Non-pigmented ciliary epithelial cell (primary cell): ENCODE measurements at regions not wholly inside any gene's neighbourhood (a gene's known extent, or its start where the extent isn't known, plus 50 kb on each side); places are given as distances from the start of the nearest gene placed in this dataset.
"Not testable (repeated sequence)": the region's sequence is repeated elsewhere in the genome, so short reads cannot be mapped to it uniquely, and the experiment has no call there.

Source experiments
- DNase-seq: peaks from one replicate; pipeline ENCODE4 v3.0.0-alpha.2; 2010; ENCODE audit warnings: low read depth

DNA sequence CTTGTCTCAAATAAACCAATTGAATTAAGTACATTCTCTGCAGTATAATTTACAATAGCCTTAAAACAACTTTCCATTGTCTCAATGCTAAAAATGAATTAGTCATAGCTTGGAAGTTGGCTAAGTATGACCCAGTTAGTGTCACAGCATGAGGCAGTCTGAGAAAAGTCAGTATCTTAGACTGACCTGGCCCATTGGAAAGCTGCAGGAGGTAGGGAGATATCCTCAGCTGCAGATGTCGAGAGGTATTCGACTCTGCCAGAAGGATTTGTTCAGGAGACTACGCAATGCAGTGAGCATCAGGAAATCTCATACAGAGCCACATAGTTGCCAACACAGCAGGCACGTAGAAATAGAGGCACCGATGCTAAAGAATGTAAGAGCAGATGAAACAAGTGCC lies 350.9 kb upstream of the NRSN1 start:
- peak; percentile 31 for DNase-seq

GRCh38 chr6:23783901-23784300 lies 342.1 kb upstream of the NRSN1 start:
- no peak for DNase-seq

DNA sequence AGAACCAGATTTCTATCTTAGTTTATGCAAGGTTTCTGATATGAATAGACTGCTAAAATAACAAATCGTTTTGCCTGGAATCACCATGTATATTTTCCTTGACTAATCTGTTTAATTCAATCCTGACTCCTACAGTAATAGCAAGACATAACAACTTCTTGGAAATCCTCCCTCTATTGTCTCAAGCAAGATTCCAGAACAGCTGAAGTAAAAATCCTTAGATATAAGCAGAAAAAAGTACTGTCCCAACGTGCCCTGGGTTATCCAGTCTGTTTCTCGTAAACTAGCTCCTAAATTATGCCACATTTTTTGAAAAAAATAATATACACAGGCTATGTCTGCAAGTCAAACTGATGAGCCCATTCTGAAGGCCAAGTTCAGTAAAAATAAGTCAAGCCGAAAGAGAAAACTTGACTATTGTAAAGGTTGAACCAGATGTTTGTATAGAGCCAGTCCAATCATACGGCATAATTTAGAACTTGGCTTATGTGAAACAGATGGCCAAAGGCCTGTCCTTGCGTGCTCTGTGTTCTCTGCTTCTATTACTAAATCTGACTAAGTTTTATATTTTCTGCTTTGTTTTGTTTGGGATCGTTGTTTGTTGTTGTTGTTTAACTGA lies 341.6 kb upstream of the NRSN1 start:
- no peak for DNase-seq

DNA sequence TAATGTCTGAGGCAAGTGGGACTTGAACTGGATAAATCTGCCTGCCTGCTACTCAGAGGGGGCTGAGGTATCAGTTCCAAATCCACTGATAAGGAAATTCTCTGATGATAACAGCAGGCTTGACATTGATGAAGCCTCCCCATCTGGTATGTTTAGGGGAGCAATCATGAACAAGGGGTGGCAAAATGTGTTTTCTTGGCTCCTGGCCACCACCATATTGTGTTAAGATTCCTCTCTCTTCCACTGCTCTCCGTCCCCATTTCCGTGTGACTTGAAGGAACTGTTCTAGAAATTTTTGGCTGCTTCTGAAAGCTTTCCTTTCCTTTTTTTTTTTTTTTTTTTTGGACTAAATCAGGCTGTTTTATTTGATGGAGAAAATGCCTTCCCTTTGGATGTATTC lies 335.3 kb upstream of the NRSN1 start:
- no peak for DNase-seq

DNA sequence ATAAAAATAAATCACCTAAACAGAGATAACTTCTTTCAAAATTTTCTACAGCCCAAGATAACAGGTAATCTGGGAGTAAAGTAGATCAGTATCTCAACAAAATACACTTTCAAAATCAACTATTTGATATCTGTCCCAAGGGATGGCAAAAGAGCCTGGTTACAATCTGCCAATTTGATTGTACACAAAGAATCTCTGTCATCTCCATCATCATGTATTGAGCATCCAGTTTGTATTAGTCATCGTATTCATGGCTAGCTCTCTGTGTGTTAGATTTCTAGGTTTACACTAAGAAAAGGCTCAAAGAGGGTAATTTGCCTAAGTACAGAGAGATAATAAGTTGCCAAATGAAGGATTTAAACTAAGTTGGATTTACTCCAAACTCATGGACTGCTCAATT lies 329.0 kb upstream of the NRSN1 start:
- no peak for DNase-seq

DNA sequence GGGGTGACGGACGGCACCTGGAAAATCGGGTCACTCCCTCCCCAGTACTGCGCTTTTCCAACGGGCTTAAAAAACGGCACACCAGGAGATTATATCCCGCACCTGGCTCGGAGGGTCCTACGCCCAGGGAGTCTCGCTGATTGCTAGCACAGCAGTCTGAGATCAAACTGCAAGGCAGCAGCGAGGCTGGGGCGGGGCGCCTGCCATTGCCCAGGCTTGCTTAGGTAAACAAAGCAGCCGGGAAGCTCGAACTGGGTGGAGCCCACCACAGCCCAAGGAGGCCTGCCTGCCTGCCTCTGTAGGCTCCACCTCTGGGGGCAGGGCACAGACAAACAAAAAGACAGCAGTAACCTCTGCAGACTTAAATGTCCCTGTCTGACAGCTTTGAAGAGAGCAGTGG lies 321.7 kb upstream of the NRSN1 start:
- not testable (repeated sequence) for DNase-seq

DNA sequence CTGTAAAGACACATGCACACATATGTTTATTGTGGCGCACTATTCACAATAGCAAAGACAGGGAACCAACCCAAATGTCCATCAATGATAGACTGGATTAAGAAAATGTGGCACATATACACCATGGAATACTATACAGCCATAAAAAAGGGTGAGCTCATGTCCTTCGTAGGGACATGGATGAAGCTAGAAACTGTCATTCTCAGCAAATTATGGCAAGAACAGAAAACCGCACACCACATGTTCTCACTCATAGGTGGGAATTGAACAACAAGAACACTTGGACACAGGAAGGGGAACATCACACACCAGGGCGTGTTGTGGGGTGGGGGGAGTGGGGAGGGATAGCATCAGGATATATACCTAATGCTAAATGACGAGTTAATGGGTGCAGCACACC lies 304.9 kb upstream of the NRSN1 start:
- not testable (repeated sequence) for DNase-seq

DNA sequence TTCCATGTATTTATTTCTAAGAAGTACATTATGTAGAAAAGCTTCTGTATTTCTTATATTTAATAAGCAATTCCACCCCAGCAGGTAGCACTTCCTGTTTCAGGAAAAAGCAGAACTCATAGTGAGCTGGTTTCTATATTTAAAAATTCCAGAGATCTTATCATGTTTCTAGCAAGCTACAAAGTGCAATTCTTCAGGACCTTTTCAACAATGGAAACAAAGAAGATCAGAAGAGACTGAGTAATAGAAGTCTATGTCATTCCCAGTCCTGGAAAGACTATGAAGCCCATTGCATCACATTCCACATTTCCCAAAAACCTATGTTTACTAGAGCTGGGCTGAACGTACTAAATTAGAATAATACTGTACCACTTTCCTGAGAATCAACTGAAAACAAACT lies 302.6 kb upstream of the NRSN1 start:
- DNase-seq: peak; percentile 2

DNA sequence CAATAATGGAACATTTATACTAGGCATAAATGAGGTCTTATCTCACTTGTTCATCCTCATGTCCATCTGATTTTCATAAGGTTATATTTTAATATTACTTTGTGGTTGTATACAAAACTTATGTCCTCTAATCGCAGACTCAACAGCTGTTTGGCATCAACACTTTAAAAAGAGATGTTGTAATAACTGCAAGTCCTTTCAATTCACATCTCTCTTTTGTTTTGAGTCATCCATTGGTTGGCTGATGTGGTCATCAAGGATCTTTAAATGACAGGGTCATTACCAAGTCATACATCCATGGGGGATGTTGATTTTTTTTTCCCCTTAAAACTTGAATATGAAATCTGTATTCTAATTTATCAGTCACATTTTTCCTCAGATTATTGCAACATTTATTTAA lies 299.4 kb upstream of the NRSN1 start:
- no peak for DNase-seq

DNA sequence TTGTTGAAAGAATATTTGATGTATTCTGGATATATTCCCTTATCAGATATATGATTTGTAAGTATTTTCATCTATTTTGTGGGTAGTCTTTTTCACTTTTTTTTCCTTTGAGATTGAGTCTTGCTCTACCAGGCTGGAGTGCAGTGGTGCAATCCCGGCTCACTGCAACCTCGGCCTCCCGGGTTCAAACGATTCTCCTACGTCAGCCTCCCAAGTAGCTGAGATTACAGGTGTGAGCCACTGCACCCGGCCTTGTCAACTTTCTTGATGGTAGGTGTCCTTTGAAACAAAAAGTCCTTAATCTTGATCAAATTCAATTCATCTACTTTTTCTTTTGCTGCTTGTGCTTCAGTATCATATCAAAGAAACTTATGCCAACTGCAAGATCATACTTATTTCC lies 297.2 kb upstream of the NRSN1 start:
- no peak for DNase-seq

DNA sequence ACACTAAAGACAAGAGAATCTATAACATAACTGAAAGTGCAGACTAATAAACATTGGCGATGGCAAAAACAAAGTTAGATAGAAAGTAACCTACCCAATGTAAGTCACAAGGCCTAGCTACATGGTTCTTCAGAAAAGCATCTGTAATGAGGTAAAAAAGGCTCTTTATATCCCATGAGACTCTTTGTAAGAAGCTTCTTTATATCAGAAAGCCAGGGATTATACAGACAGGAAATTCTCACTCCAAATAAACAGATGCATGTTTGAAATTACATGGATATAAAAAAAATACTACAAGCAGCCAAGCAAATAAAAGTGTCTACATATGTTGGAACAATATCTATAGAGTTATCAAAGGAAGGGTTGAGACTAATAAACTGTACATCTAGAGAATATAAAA lies 284.9 kb upstream of the NRSN1 start:
- no peak for DNase-seq

DNA sequence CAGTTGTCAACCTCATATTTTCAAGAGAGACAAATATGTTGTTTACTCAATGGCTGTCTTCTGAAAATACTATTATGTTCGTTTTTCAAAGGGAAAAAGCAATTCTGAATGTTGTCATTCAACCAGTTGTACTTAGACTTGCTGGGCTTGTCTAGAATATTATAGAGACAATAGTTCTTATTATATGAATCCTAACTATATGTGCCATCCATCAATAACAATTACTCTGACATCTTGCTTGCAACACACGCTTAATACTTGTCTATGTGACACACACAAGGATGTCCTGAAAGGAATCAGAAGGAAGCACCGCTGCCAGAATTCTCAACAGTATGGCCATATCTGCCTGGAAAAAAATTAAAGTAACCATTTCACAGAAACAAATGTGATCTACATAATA lies 283.3 kb upstream of the NRSN1 start:
- DNase-seq: no peak

DNA sequence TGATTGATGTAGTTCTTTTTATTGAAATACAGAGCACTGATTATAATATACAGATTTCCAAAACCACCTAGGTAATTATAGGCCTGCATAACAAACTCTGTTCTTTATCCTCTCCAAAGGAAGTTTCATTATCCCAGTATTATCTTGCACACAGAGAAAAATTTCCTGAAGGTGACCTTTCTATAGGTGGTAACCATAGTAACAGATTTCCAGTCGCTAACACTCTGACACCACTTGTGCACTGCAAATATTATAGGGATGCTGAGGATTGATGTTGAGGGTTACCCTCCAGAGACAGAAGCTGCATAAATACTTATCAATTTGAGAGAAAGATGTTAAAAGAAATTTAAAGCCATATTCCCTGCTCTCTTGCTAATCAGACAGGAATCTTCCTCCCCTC lies 274.5 kb upstream of the NRSN1 start:
- DNase-seq: no peak

GRCh38 chr6:23853566-23854133 lies 272.4 kb upstream of the NRSN1 start:
- DNase-seq: not testable (repeated sequence)

GRCh38 chr6:23854154-23854553 lies 271.9 kb upstream of the NRSN1 start:
- not testable (repeated sequence) for DNase-seq

GRCh38 chr6:23855497-23856116 lies 270.4 kb upstream of the NRSN1 start:
- no peak for DNase-seq

- no peak for DNase-seq
These were observed 255.5 kb upstream of the NRSN1 start for GRCh38 chr6:23870496-23870895.

DNA sequence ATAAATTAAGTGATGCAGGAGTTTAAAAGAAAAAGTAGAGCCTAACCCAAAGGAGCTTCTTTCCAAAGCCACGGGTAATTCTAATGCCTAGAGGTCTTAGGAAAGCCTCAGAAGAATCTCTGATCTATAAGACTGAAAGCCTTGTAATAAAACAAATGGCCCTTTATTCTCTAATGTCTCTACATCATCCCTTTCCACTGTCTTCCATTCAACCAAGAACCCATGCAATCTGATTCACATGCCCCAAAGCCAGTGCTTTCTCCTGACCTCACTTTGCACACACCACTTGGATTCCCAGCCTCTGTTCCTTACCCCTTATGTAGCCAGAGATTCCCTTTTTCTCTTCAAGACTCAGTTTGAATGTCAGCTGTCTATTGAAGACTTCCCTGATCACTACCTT lies 252.9 kb upstream of the NRSN1 start:
- no peak for DNase-seq

GRCh38 chr6:23875006-23875405 lies 251.0 kb upstream of the NRSN1 start:
- no peak for DNase-seq

DNA sequence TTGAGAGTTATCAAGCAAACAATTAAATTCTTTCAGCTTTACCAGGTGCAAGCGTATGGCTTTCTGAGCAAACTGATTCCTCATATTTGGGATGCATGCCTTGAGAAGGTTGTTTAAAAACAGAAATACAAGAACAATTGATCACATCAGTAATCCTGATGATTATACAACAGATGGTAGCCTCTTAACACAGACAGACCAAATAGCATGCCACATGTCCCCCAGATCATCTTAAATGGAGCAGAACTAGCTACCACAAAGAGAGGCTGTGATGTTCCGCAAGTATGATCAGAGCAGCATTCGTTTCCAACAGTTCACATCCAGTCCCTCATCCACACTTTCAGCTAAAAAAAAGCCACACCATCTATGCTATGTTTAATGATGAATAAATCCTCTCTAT lies 246.2 kb upstream of the NRSN1 start:
- DNase-seq: no peak

- DNase-seq: peak; percentile 8
These were observed 235.3 kb upstream of the NRSN1 start for GRCh38 chr6:23890543-23891227.

DNA sequence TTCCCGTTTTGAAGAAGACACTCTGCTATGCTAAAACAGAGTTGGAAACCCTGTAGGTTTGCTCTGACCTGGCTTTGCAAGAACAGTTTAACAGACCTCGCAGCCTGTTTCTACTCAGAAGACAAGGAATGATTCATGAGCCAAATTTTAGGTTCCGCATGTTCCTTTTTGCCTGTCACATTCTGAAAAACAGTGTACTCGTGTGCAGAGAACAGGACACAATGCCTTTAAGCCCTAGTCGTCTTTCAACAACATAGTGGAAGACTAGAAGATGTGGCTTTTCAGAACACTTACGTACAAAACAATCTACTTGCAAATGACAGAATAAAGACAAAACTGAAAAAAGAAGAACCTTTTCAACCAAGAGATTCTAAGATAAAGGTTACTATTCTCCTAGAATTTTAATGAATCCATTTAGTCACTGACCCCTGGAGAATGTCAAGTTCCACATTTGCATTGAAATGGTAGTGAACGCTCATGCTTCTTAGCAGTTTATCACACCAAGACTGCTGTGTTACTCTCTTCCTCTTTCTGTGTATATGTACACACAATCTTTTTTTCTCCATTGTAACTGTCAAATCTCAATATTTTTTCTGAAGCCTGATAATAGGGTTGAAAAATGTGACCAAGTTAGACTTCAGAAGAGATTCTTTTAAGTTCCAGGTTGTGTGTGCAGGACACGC lies 220.7 kb upstream of the NRSN1 start:
- DNase-seq: no peak

- no peak for DNase-seq
These were observed 215.6 kb upstream of the NRSN1 start for GRCh38 chr6:23910420-23910819.
